PC-3 (cell line): ENCODE measurements at regions not wholly inside any gene's neighbourhood (a gene's known extent, or its start where the extent isn't known, plus 50 kb on each side); places are given as distances from the start of the nearest gene placed in this dataset.
A peak's percentile ranks its signal among the peaks of the same experiment; 100 is the strongest.

Source experiments
- ATAC-seq: fragments of 200-7000 bp; cut with Tn5 transposase; 2 replicates; pipeline ENCODE4 v1.9.1; 2020; ENCODE audit warnings: mild to moderate bottlenecking, moderate library complexity
- BruUV-seq: library from RNA; stranded (reverse); fragments of 400-500 nt; replicated peaks from 2 replicates; lab custom pipeline; 2021; lab: Mats Ljungman, UMichigan
- CTCF ChIA-PET: fragments of 300-600 bp; sonication (Branson Sonifier 250); formaldehyde crosslinking; loops from one replicate; lab custom pipeline; 2022; ENCODE audit warnings: antibody characterized with exemption; lab: Charles Lee
- POLR2A ChIA-PET: fragments of 300-600 bp; sonication (Branson Sonifier 250); formaldehyde crosslinking; loops from one replicate; lab custom pipeline; 2022; ENCODE audit warnings: antibody characterized with exemption; ENCODE audit not compliant: unreplicated experiment; lab: Charles Lee
- DNase-seq: peaks from one replicate; pipeline ENCODE4 v3.0.0-alpha.2; 2015
- H2AFZ ChIP-seq: fragments of 300-600 bp; sonication (generic); 2 replicates; pipeline ENCODE4 v1.6.0; 2016; ENCODE audit warnings: antibody characterized with exemption, low read length
- H3F3A ChIP-seq: fragments of 300-600 bp; sonication (generic); one replicate; pipeline ENCODE4 v1.6.0; 2017; ENCODE audit warnings: antibody characterized with exemption, low read length, control low read depth, mild to moderate bottlenecking; ENCODE audit not compliant: unreplicated experiment
- H3K27ac ChIP-seq: fragments of 300-600 bp; sonication (generic); 2 replicates; pipeline ENCODE4 v1.5.1; 2016; ENCODE audit warnings: mild to moderate bottlenecking, low read length
- H3K27me3 ChIP-seq: fragments of 300-600 bp; sonication (generic); 2 replicates; pipeline ENCODE4 v1.6.1; 2016; ENCODE audit warnings: low read length, mixed read lengths
- H3K36me3 ChIP-seq: fragments of 300-600 bp; sonication (generic); 2 replicates; pipeline ENCODE4 v1.6.1; 2016; ENCODE audit warnings: low read depth, mixed run types, low read length, mixed read lengths
- H3K4me1 ChIP-seq: fragments of 300-600 bp; sonication (generic); 2 replicates; pipeline ENCODE4 v1.5.1; 2016; ENCODE audit warnings: low read length; ENCODE audit not compliant: insufficient read depth
- H3K4me2 ChIP-seq: fragments of 300-600 bp; sonication (generic); 2 replicates; pipeline ENCODE4 v1.6.0; 2016; ENCODE audit warnings: low read length
- H3K4me3 ChIP-seq: fragments of 300-600 bp; sonication (generic); 2 replicates; pipeline ENCODE4 v1.5.1; 2016; ENCODE audit warnings: mild to moderate bottlenecking, low read length, mixed read lengths
- H3K79me2 ChIP-seq: fragments of 300-600 bp; sonication (generic); 2 replicates; pipeline ENCODE4 v1.6.1; 2017; ENCODE audit warnings: low read length, mixed read lengths
- H3K9ac ChIP-seq: fragments of 300-600 bp; sonication (generic); 2 replicates; pipeline ENCODE4 v1.6.0; 2016; ENCODE audit warnings: mild to moderate bottlenecking, low read length
- H3K9me2 ChIP-seq: fragments of 300-600 bp; sonication (generic); replicated peaks from 2 replicates; pipeline ENCODE4 v1.6.1; 2016; ENCODE audit warnings: mixed run types, low read length, mixed read lengths
- H3K9me3 ChIP-seq: fragments of 300-600 bp; sonication (generic); 2 replicates; pipeline ENCODE4 v1.6.1; 2016; ENCODE audit warnings: low read length, mixed read lengths
- H4K20me1 ChIP-seq: fragments of 300-600 bp; sonication (generic); 2 replicates; pipeline ENCODE4 v1.6.1; 2016; ENCODE audit warnings: low read length, mixed read lengths
- CTCF ChIP-seq: fragments of 300-600 bp; sonication (generic); conservative IDR thresholded peaks from 2 replicates; pipeline ENCODE4 v1.5.1; 2017; ENCODE audit warnings: antibody characterized with exemption, low read depth, mild to moderate bottlenecking, low read length
- EZH2 ChIP-seq: fragments of 300-600 bp; sonication (generic); IDR thresholded peaks from one replicate; pipeline ENCODE4 v1.6.1; 2017; ENCODE audit warnings: antibody characterized with exemption, mild to moderate bottlenecking, low read length; ENCODE audit not compliant: unreplicated experiment
- EZH2phosphoT487 ChIP-seq: fragments of 300-600 bp; sonication (generic); IDR thresholded peaks from 2 replicates; pipeline ENCODE4 v1.6.1; 2018; ENCODE audit warnings: mild to moderate bottlenecking, antibody characterized with exemption, low read length, borderline replicate concordance
- intact Hi-C: fragments of 100-400 bp; cut with micrococcal nuclease; formaldehyde crosslinking; loops from 2 replicates; pipeline ENCODE4 v1.9.0; 2023

DNA sequence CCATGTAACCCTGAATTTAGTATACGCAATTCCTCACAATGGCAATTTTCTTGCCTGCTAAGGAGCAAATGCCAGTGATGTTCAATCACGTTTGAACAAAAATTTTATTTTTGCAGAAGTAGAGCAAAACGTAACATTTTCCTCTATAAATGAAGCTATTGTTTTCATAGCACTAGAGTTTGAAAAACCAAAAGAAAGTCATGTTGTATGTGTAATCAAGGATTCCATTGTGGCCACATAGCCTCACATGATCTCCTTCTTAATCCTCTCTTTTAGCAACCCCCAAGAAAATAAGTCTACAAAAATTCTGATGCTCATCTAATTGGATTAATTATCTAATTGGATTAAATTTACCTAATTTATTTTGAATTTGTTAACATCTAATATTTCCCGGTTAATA lies 1217.4 kb upstream of the FLRT2 start:
- Histone ChIP-seq H3K36me3 (no peaks in the 10 kb centered on the region), H3K9me2 (no peaks in the 10 kb centered on the region), H3K4me1 (no peaks in the 10 kb centered on the region), H2AFZ (0 out of 2 replicates have a peak overlapping the region, but pooled peaks have one; percentile 26), H3F3A (no peaks in the 10 kb centered on the region), H3K27ac (no peak overlapping the region), H4K20me1 (no peaks in the 10 kb centered on the region), H3K4me2 (no peak overlapping the region), H3K9ac (no peak overlapping the region), H3K9me3 (0 out of 2 replicates have a peak, but pooled peaks cover 10% of the 10 kb centered on the region), H3K27me3 (no peaks in the 10 kb centered on the region), H3K79me2 (no peaks in the 10 kb centered on the region), H3K4me3 (no peak overlapping the region)
- DNase-seq (no peak), ATAC-seq (no peak)
- intact Hi-C loops = no loop called here
- POLR2A ChIA-PET = no interaction called here
- CTCF ChIA-PET = no interaction called here
- no peak for TF ChIP-seq EZH2phosphoT487
- no peak for TF ChIP-seq EZH2
- no peak for TF ChIP-seq CTCF
- BruUV-seq = no TSS peak

GRCh38 chr14:84323450-84323849 lies 1206.5 kb upstream of the FLRT2 start:
- H2AFZ ChIP-seq = no peak overlapping the region
- no peaks in the 10 kb centered on the region for H3K4me1 ChIP-seq
- H3K9me2 ChIP-seq = no peaks in the 10 kb centered on the region
- no peaks in the 10 kb centered on the region for H3K36me3 ChIP-seq
- no peak for ATAC-seq
- H3F3A ChIP-seq = no peaks in the 10 kb centered on the region
- no peak for DNase-seq
- no peak overlapping the region for H3K9ac ChIP-seq
- H3K27me3 ChIP-seq = no peaks in the 10 kb centered on the region
- H3K4me3 ChIP-seq = no peak overlapping the region
- H3K27ac ChIP-seq = no peak overlapping the region
- no peaks in the 10 kb centered on the region for H4K20me1 ChIP-seq
- no peak for TF ChIP-seq EZH2phosphoT487
- no peak for TF ChIP-seq CTCF
- no peak for TF ChIP-seq EZH2
- ChIA-PET POLR2A (no interaction called here), CTCF (no interaction called here)
- no peak overlapping the region for H3K4me2 ChIP-seq
- no peaks in the 10 kb centered on the region for H3K79me2 ChIP-seq
- BruUV-seq = no TSS peak
- intact Hi-C loops = no loop called here
- 0 out of 2 replicates have a peak, but pooled peaks cover 5% of the 10 kb centered on the region for H3K9me3 ChIP-seq

- H3K36me3 ChIP-seq = no peaks in the 10 kb centered on the region
- BruUV-seq = no TSS peak
- no peak overlapping the region for H3K4me3 ChIP-seq
- TF ChIP-seq CTCF = no peak
- TF ChIP-seq EZH2 = no peak
- TF ChIP-seq EZH2phosphoT487 = no peak
- H3K27me3 ChIP-seq = no peaks in the 10 kb centered on the region
- no peaks in the 10 kb centered on the region for H3K79me2 ChIP-seq
- DNase-seq (peak; percentile 19), ATAC-seq (no peak)
- H3K4me2 ChIP-seq = peak overlapping the region; percentile 20; the same call in 1 of the 2 replicates
- H3K9me3 ChIP-seq = 0 out of 2 replicates have a peak, but pooled peaks cover 1% of the 10 kb centered on the region
- no peaks in the 10 kb centered on the region for H3K4me1 ChIP-seq
- intact Hi-C loops = no loop called here
- no peaks in the 10 kb centered on the region for H3K9me2 ChIP-seq
- no peak overlapping the region for H3K27ac ChIP-seq
- no peak overlapping the region for H3K9ac ChIP-seq
- ChIA-PET CTCF (no interaction called here), POLR2A (no interaction called here)
- peak overlapping the region; percentile 46; the same call in 1 of the 2 replicates for H2AFZ ChIP-seq
- no peaks in the 10 kb centered on the region for H4K20me1 ChIP-seq
- no peaks in the 10 kb centered on the region for H3F3A ChIP-seq
Measured at GRCh38 chr14:84323978-84324377, 1206.0 kb upstream of the FLRT2 start.
